ENCODE measurements at regions not wholly inside any gene's neighbourhood (a gene's known extent, or its start where the extent isn't known, plus 50 kb on each side); places are given as distances from the start of the nearest gene placed in this dataset.

DNA sequence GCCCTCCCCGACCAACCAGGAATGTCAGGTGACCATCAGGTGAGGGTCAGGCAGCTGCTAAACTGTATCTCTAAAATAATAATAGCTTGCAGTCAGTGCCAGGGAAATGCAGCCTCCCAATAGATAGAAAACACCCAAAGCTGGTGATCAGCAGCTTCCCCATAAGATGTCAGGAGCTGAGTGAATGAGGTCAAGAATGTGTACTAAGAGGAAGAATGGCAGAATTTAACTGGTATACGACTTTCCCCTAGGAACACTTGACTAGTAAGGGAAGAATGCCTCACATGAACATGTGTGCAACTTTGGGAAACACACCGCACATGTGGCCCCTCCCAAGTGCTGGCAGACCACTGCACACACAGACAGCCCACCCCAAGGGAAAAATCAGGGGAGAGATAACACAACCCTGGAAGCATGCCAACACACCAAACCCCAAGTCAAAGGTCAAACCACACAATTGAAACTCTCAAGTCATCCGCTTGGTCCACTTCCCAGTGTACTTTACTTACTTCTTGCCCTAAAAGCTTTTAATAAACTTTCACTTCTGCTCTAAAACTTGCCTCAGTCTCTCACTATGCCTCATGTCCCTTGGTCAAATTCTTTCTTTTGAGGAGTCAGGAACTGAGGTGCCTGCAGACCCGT is 806.5 kb downstream of the OTOL1 start:
- Histone ChIP-seq H3K9me3 (ENCODE audit: control insufficient read depth, insufficient read depth, low read depth, low read length) (no peaks in the 10 kb centered on the region), H3K4me1 (ENCODE audit: control insufficient read depth, insufficient read depth, low read length) (no peaks in the 10 kb centered on the region)
- POLR2A ChIA-PET = no interaction called here

GRCh38 chr3:162317046-162317445 is 820.4 kb downstream of the OTOL1 start:
- Histone ChIP-seq H3K27ac (ENCODE audit: extremely low read depth, low read depth, low read length) (no peak overlapping the region), H3K4me1 (ENCODE audit: control insufficient read depth, insufficient read depth, low read length) (no peaks in the 10 kb centered on the region), H3K9me3 (ENCODE audit: control insufficient read depth, insufficient read depth, low read depth, low read length) (no peaks in the 10 kb centered on the region), H3K36me3 (ENCODE audit: control insufficient read depth in 2 of 2, insufficient read depth in 1 of 2, low read length in 2 of 2) (no peaks in the 10 kb centered on the region), H3K4me3 (ENCODE audit: low read depth, low read length) (no peak overlapping the region)
- ChIA-PET CTCF (no interaction called here), POLR2A (no interaction called here)
- no peak for TF ChIP-seq ZNF639 (tag by site-specific recombination; IDR thresholded peaks at IDR 0.05)
- no peak for TF ChIP-seq SP7 (tag by site-specific recombination; IDR thresholded peaks at IDR 0.05)
- TF ChIP-seq, protein P1, sequence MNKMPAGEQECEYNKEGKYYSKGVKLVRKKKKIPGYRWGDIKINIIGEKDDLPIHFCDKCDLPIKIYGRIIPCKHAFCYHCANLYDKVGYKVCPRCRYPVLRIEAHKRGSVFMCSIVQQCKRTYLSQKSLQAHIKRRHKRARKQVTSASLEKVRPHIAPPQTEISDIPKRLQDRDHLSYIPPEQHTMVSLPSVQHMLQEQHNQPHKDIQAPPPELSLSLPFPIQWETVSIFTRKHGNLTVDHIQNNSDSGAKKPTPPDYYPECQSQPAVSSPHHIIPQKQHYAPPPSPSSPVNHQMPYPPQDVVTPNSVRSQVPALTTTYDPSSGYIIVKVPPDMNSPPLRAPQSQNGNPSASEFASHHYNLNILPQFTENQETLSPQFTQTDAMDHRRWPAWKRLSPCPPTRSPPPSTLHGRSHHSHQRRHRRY (tag by site-specific recombination; IDR thresholded peaks at IDR 0.05) = no peak

More for the DNA sequence above, 806.5 kb downstream of the OTOL1 start:
- CTCF ChIA-PET = no interaction called here
- no peaks in the 10 kb centered on the region for H3K36me3 ChIP-seq (ENCODE audit: control insufficient read depth in 2 of 2, insufficient read depth in 1 of 2, low read length in 2 of 2)
- TF ChIP-seq ZNF169 (tag by site-specific recombination; IDR thresholded peaks at IDR 0.05) = no peak
- TF ChIP-seq ZBTB26 (tag by site-specific recombination; optimal IDR thresholded peaks at IDR 0.05) = no peak
- TF ChIP-seq ZNF670 (tag by site-specific recombination; IDR thresholded peaks at IDR 0.05; ENCODE audit: low read depth) = no peak
- TF ChIP-seq ZNF596 (tag by site-specific recombination; IDR thresholded peaks at IDR 0.05) = no peak
- no peak for TF ChIP-seq ZBTB20 (tag by site-specific recombination; IDR thresholded peaks at IDR 0.05)
- no peak for TF ChIP-seq ZNF426 (tag by site-specific recombination; IDR thresholded peaks at IDR 0.05)
- no peak for TF ChIP-seq PRDM1 (tag by site-specific recombination; IDR thresholded peaks at IDR 0.05)
- TF ChIP-seq YY1 (tag by site-specific recombination; IDR thresholded peaks at IDR 0.05) = no peak
- TF ChIP-seq ZNF248 (tag by site-specific recombination; IDR thresholded peaks at IDR 0.05) = no peak
- TF ChIP-seq SP7 (tag by site-specific recombination; IDR thresholded peaks at IDR 0.05) = no peak
- TF ChIP-seq ZBTB11 (tag by site-specific recombination; conservative IDR thresholded peaks at IDR 0.05; ENCODE audit: low read depth) = no peak
- TF ChIP-seq ZNF639 (tag by site-specific recombination; IDR thresholded peaks at IDR 0.05) = no peak
- TF ChIP-seq, protein P2, sequence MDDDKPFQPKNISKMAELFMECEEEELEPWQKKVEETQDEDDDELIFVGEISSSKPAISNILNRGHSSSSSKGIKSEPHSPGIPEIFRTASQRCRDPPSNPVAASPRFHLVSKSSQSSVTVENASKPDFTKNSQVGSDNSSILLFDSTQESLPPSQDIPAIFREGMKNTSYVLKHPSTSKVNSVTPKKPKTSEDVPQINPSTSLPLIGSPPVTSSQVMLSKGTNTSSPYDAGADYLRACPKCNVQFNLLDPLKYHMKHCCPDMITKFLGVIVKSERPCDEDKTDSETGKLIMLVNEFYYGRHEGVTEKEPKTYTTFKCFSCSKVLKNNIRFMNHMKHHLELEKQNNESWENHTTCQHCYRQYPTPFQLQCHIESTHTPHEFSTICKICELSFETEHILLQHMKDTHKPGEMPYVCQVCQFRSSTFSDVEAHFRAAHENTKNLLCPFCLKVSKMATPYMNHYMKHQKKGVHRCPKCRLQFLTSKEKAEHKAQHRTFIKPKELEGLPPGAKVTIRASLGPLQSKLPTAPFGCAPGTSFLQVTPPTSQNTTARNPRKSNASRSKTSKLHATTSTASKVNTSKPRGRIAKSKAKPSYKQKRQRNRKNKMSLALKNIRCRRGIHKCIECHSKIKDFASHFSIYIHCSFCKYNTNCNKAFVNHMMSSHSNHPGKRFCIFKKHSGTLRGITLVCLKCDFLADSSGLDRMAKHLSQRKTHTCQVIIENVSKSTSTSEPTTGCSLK (tag by site-specific recombination; IDR thresholded peaks at IDR 0.05) = no peak
- no peak overlapping the region for H3K4me3 ChIP-seq (ENCODE audit: low read depth, low read length)
- no peak overlapping the region for H3K27ac ChIP-seq (ENCODE audit: extremely low read depth, low read depth, low read length)
